Left ventricle myocardium superior (tissue), 1 donor: ENCODE measurements at regions not wholly inside any gene's neighbourhood (a gene's known extent, or its start where the extent isn't known, plus 50 kb on each side); places are given as distances from the start of the nearest gene placed in this dataset.
"Not testable (repeated sequence)": the region's sequence is repeated elsewhere in the genome, so short reads cannot be mapped to it uniquely, and the experiment has no call there.

Experiments
- ATAC-seq: fragments of 200-7000 bp; cut with Tn5 transposase; one replicate; pipeline ENCODE4 v1.9.1; 2020; ENCODE audit warnings: mild to moderate bottlenecking, moderate library complexity
- DNase-seq: peaks from one replicate; pipeline ENCODE4 v3.0.0-alpha.2; 2020
- intact Hi-C: fragments of 100-400 bp; cut with micrococcal nuclease; formaldehyde crosslinking; loops from one replicate; pipeline ENCODE4 v1.11.0; 2022
- donor health status: DM: no; HTN: yes; CAD: no; lungs with severe emphysema.

GRCh38 chr5:168128557-168128956 lies 162.9 kb upstream of the WWC1 start:
- intact Hi-C loops: no loop called here
- peak; percentile 39 for ATAC-seq
- no peak for DNase-seq

DNA sequence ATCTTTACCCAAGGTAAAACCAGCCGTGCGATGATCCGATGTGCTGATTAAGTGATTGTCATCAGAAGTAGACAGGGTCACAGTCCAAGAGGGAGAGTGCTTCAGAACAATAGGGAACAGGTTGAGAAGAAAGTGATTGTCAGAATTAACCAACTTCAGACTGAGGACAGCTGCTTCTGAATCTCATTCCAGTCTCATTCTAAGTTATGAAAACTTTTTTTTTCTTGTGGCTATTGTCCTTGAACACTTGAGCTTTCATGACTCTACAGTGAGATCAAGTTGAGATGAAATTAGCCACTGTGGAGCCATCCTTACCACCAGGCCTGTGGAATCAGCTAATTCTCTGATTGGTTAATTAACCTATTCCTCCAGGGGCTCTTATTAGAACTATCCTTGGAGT lies 159.9 kb upstream of the WWC1 start:
- ATAC-seq (no peak), DNase-seq (no peak)
- intact Hi-C loops: no loop called here

- DNase-seq: no peak
- intact Hi-C loops: no loop called here
- ATAC-seq: no peak
These were observed 159.2 kb upstream of the WWC1 start for GRCh38 chr5:168132241-168132641.

- peak; percentile 14 for ATAC-seq
- intact Hi-C loops: no loop called here
These were observed 155.5 kb upstream of the WWC1 start for GRCh38 chr5:168135897-168136296.

DNA sequence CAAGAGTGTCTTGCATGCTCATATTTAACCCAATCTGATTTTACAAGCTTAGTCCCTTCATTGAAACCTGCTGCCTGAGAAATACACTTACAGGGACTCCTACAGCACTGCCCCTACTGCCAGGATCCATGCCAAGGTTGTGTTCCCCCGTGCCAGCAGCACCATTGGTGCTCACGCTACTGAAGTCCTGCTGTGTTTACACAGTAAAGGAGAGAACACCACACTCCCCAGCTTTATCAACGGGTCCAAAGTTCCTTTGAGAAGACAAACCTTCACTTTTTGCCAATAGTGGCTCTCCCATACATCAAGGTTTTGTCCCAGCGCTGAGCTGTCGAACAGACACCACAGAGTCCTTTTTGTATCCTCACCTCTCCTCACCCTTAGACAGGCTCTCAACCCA lies 155.1 kb upstream of the WWC1 start:
- DNase-seq (no peak), ATAC-seq (peak; percentile 48)
- intact Hi-C loops: no loop called here

More at GRCh38 chr5:168135897-168136296, 155.5 kb upstream of the WWC1 start:
- DNase-seq: no peak

- ATAC-seq: no peak
- intact Hi-C loops: no loop called here
- no peak for DNase-seq
These were observed 154.2 kb upstream of the WWC1 start for GRCh38 chr5:168137265-168137664.

DNA sequence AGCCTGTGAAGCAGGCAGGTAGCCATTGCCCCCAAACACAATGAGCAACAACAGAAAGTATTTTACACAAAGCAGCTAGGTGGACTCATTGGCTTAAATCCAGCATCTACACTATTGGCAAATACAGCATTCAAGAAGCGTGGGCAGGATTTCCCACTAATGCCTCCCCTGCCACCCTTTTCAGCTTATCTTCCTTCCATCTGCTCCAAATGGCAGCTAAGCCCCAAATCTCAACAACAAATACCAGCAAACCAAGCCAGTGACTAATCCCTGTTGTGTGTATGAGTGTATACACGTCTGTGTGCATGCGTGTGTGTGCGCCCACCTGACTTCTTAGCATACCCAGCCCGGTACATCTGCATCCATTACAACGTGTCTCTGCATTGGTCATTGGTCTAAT lies 151.2 kb upstream of the WWC1 start:
- intact Hi-C loops: no loop called here
- no peak for DNase-seq

DNA sequence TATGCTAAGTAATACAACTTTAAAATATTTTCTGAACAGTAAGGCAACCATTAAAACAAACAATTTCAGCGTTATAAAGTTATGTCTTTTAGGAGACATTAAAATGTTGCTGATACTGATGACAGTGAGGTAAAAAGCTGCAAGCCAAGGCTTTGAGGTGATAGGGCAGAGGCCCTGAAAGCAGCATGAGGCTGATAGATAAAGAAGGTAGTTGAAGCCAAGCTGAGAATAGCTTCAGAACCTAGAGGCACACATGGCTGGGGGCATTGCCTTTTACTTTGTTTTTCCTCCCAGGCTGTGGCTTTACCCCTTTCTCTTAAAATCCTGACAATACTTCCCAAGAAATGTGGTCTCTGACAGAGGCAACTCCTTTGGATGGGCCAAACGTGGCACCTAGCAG lies 149.0 kb upstream of the WWC1 start:
- intact Hi-C loops: no loop called here
- DNase-seq (no peak), ATAC-seq (peak; percentile 37)

More for the DNA sequence above, 151.2 kb upstream of the WWC1 start:
- no peak for ATAC-seq

GRCh38 chr5:168143521-168143920 lies 147.9 kb upstream of the WWC1 start:
- intact Hi-C loops, ATAC-seq, DNase-seq: not testable (repeated sequence)

DNA sequence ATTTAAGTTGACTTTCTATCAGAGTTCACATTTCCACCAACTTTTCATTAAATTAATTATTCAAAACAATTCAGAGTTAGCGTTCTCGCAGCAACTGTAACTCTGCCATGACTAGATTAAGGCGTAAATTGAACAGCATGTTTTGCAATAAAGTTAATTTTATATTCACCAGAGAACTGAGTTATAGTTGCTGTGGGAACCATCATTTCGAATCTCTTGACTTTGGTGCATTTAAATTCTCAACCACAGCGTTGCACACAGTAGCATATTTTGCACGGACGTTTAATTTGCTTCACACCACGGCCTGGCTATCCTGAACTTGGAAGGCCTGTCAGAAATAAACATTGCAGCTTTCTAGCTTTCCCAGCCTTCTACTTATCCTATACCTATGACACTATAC lies 144.3 kb upstream of the WWC1 start:
- intact Hi-C loops: no loop called here
- ATAC-seq (peak; percentile 20), DNase-seq (no peak)

DNA sequence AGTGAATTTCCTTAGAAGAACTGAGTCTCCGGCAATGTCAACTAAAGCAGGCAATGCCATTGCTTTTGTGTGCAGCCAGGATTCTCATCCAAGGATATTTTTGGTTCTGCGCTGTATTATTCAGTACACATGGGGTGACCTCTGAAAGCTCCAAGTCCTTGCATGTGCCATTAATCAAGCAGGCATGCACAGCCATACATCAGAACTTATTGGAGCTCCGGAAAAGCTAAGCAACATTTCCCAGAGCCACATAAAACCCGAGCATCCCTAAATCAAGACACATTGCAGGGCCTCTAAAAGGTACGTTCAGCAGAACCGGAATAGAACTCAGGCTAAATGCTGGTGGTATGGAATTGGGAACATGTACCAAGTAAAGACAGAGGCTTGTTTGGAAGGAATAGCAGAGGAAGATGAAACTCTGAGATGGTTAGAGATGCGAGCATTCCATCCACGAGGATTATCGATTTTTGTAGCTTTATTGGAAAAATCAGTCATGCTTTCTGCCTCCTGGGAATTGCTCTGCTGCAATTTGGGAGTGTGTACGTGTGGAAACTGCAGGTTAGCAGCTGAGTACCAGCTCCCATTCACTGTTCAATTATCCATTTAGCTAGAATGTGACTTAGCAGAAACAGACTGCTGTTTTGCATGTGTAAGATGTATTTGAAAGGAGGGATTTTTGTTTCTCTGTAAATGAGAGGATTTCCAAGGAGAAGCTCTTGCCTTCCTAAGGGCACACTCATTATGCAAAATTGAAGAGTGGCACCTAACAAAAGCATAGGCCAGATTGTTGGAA lies 143.7 kb upstream of the WWC1 start:
- intact Hi-C loops: no loop called here
- ATAC-seq: peak; percentile 85
- no peak for DNase-seq

DNA sequence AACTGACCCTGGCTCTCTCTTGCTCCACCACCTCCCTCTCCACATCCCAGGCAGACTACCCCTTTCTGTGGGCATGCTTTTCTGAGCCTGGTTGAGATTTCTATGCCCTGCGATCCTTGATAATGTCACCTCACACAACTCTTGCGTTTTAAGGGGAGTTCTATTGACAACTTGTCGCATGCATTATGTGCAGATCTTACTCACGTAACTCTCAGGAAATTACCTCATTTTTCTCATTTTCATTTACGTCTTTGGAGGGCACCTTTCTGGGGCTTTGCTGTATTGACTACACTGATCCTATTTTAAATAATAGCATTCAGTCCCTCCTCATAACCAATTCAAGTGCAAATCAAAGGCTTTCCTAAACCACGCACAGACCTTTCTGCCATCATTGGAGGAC lies 140.4 kb upstream of the WWC1 start:
- intact Hi-C loops: no loop called here
- ATAC-seq (no peak), DNase-seq (no peak)

DNA sequence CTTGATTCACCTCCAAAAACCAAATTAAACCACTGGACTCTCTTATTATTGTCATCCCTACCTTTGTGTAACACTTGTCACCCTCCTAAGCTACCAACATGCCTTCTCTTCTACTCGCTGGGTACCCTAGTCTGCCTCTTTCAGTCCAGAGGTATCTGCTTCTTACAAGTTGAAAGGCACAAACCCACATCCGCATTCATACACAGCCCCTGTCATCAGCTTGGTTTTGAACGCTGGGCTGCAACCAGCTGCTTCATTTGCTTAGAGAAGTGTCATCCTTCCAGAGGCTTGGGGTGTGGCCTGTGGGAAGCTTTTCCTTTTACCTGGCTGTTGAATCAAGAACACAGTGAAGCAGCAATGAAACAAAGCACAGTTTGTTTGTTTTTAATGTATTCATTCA lies 138.8 kb upstream of the WWC1 start:
- DNase-seq: no peak
- ATAC-seq: no peak
- intact Hi-C loops: no loop called here

GRCh38 chr5:168153263-168153875 lies 138.1 kb upstream of the WWC1 start:
- no peak for DNase-seq
- intact Hi-C loops: no loop called here
- peak; percentile 33 for ATAC-seq

GRCh38 chr5:168153876-168154270 lies 137.6 kb upstream of the WWC1 start:
- intact Hi-C loops: no loop called here
- DNase-seq: no peak
- ATAC-seq: no peak

GRCh38 chr5:168155585-168155984 lies 135.9 kb upstream of the WWC1 start:
- ATAC-seq: peak; percentile 71
- intact Hi-C loops: no loop called here
- no peak for DNase-seq

DNA sequence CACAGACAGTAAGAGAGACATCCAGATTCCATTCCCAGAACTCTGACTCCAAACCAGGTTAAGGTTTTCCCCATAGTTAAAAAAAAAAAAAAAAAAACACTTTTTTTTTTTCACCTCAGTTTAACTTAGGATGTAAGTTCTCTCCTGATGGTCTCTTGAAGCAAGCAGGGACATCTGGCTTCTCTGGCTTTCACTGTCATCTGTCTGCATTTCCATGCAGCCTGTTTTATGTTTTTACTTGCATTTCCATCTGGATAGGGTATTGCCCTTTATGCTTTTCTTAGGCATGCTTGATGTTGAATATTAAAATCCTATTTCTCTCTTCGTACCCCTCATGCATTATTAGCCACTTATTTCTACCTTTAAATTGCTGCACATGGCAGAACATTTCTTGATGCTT lies 135.3 kb upstream of the WWC1 start:
- intact Hi-C loops: no loop called here
- no peak for DNase-seq
- ATAC-seq: no peak

- no peak for ATAC-seq
- DNase-seq: no peak
- intact Hi-C loops: no loop called here
These were observed 134.3 kb upstream of the WWC1 start for GRCh38 chr5:168157141-168157540.

- ATAC-seq: peak; percentile 18
- DNase-seq: no peak
- intact Hi-C loops: no loop called here
These were observed 132.0 kb upstream of the WWC1 start for GRCh38 chr5:168159425-168159824.

DNA sequence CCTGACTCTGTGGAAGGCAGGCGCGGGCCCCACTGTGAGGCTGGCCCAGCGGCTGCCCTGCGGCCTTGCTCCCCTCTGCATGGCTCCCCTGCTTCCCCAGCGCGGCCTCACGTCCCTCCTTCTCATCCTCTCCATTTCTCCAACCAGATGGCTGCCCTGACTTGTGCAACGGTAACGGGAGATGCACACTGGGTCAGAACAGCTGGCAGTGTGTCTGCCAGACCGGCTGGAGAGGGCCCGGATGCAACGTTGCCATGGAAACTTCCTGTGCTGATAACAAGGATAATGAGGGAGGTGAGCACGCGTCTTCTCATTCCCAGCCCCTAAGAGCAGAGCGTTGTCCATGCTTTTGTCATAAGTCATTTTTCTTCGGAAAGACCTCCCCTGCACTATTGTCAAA lies 129.0 kb upstream of the WWC1 start:
- DNase-seq (no peak), ATAC-seq (no peak)
- intact Hi-C loops: no loop called here

DNA sequence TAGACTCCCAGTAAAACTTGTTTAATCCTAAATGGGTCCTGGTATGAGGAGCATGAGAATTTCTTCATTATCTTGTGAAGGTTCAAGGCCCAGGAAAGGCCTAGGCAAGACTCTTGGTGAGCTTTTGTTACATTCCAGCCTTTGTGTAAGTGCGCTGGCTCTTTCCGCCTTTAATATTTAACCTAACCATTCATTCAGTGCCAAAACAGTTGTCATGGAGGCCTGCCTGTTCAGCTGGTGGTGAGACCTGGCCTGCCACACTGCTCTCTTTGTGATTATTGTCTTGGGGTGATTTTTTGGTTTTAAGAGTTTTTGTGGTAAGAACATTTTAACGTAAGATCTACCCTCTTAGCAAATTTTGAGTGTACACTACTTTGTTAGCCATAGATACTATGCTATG lies 127.5 kb upstream of the WWC1 start:
- intact Hi-C loops: no loop called here
- no peak for ATAC-seq
- DNase-seq: no peak
